Mesenchymal stem cell (in vitro differentiated cells and primary cell): ENCODE measurements at regions not wholly inside any gene's neighbourhood (a gene's known extent, or its start where the extent isn't known, plus 50 kb on each side); places are given as distances from the start of the nearest gene placed in this dataset.
"Not testable (repeated sequence)": the region's sequence is repeated elsewhere in the genome, so short reads cannot be mapped to it uniquely, and the experiment has no call there.

Experiments
- DNase-seq: peaks from one replicate; pipeline ENCODE4 v3.0.0-alpha.2; 2013
- H2AFZ ChIP-seq: one replicate; pipeline ENCODE4 v1.6.1; 2013; ENCODE audit warnings: low read depth, mild to moderate bottlenecking, control low read depth, inconsistent platforms, low read length, moderate library complexity
- H2AK5ac ChIP-seq: 2 replicates; pipeline ENCODE4 v1.6.1; 2013; ENCODE audit warnings: low read length, moderate library complexity, mild to moderate bottlenecking, inconsistent platforms; ENCODE audit not compliant: severe bottlenecking
- H2BK120ac ChIP-seq: one replicate; pipeline ENCODE4 v1.6.1; 2013; ENCODE audit warnings: low read depth, mild to moderate bottlenecking, inconsistent platforms, low read length, moderate library complexity
- H2BK12ac ChIP-seq, 2 experiments: one replicate each; pipeline ENCODE4 v1.6.1; 2013; ENCODE audit warnings: inconsistent platforms in 2 of 2, low read length in 2 of 2, mild to moderate bottlenecking in 2 of 2, moderate library complexity in 2 of 2, control low read depth in 1 of 2
- H2BK15ac ChIP-seq: one replicate; pipeline ENCODE4 v1.6.1; 2013; ENCODE audit warnings: mild to moderate bottlenecking, low read depth, inconsistent platforms; ENCODE audit not compliant: poor library complexity, severe bottlenecking
- H2BK5ac ChIP-seq: 2 replicates; pipeline ENCODE4 v1.6.1; 2013; ENCODE audit warnings: low read depth, mild to moderate bottlenecking, low read length, control low read depth, inconsistent platforms; ENCODE audit not compliant: poor library complexity, severe bottlenecking
- H3K14ac ChIP-seq, 2 experiments: one replicate each; pipeline ENCODE4 v1.6.1; 2013; ENCODE audit warnings: inconsistent platforms in 2 of 2, low read length in 2 of 2, control low read depth in 1 of 2, mild to moderate bottlenecking in 1 of 2, moderate library complexity in 1 of 2
- H3K18ac ChIP-seq, 2 experiments: one replicate each; pipeline ENCODE4 v1.6.1; 2013; ENCODE audit warnings: inconsistent platforms in 2 of 2, low read length in 2 of 2, control low read depth in 1 of 2, low read depth in 1 of 2, mild to moderate bottlenecking in 1 of 2
- H3K23ac ChIP-seq, 2 experiments: one replicate each; pipeline ENCODE4 v1.6.1; 2013; ENCODE audit warnings: inconsistent platforms in 2 of 2, low read length in 2 of 2, mild to moderate bottlenecking in 2 of 2, moderate library complexity in 2 of 2, control low read depth in 1 of 2
- H3K27ac ChIP-seq: 2 replicates; pipeline ENCODE4 v1.5.1; 2013; ENCODE audit warnings: mild to moderate bottlenecking, moderate library complexity, low read length, control low read depth, inconsistent platforms; ENCODE audit not compliant: poor library complexity, severe bottlenecking
- H3K27me3 ChIP-seq, 2 experiments: 2 replicates each; pipeline versions ENCODE4 v1.6.1 to v1.7.0; 2013; ENCODE audit warnings: low read length in 2 of 2, mild to moderate bottlenecking in 2 of 2, moderate library complexity in 2 of 2, control low read depth in 1 of 2, inconsistent platforms in 1 of 2; ENCODE audit not compliant: control insufficient read depth in 1 of 2, insufficient read depth in 1 of 2
- H3K36me3 ChIP-seq, 2 experiments: 2 replicates each; pipeline versions ENCODE4 v1.6.1 to v1.7.0; 2013; ENCODE audit warnings: low read length in 2 of 2, control low read depth in 1 of 2, inconsistent platforms in 1 of 2, low read depth in 1 of 2, mild to moderate bottlenecking in 1 of 2; ENCODE audit not compliant: insufficient read depth in 2 of 2, control insufficient read depth in 1 of 2
- H3K4ac ChIP-seq, 2 experiments: one replicate each; pipeline ENCODE4 v1.6.1; 2013; ENCODE audit warnings: inconsistent platforms in 2 of 2, low read length in 2 of 2, mild to moderate bottlenecking in 2 of 2, moderate library complexity in 2 of 2, control low read depth in 1 of 2, low read depth in 1 of 2
- H3K4me1 ChIP-seq: 2 replicates; pipeline ENCODE4 v1.6.1; 2013; ENCODE audit warnings: low read depth, low read length, control low read depth; ENCODE audit not compliant: control insufficient read depth, insufficient read depth
- H3K4me2 ChIP-seq: 2 replicates; pipeline ENCODE4 v1.6.1; 2013; ENCODE audit warnings: low read length, mild to moderate bottlenecking, inconsistent platforms; ENCODE audit not compliant: poor library complexity, severe bottlenecking
- H3K4me3 ChIP-seq, 2 experiments: 2 replicates each; pipeline versions ENCODE4 v1.5.1 to v1.7.0; 2013; ENCODE audit warnings: low read length in 2 of 2, mild to moderate bottlenecking in 2 of 2, control low read depth in 1 of 2, low read depth in 1 of 2; ENCODE audit not compliant: insufficient read depth in 1 of 2
- H3K79me1 ChIP-seq: replicated peaks from 2 replicates; pipeline ENCODE4 v1.6.1; 2013; ENCODE audit warnings: mild to moderate bottlenecking, control low read depth, low read length, inconsistent platforms; ENCODE audit not compliant: poor library complexity, severe bottlenecking
- H3K9ac ChIP-seq: 2 replicates; pipeline ENCODE4 v1.7.0; 2013; ENCODE audit warnings: mild to moderate bottlenecking, low read length, moderate library complexity
- H3K9me3 ChIP-seq: 2 replicates; pipeline ENCODE4 v1.7.0; 2013; ENCODE audit warnings: mild to moderate bottlenecking, low read length; ENCODE audit not compliant: control insufficient read depth
- H4K8ac ChIP-seq: one replicate; pipeline ENCODE4 v1.6.1; 2013; ENCODE audit warnings: inconsistent platforms, mild to moderate bottlenecking, low read length, moderate library complexity
- H4K91ac ChIP-seq: one replicate; pipeline ENCODE4 v1.6.1; 2013; ENCODE audit warnings: mild to moderate bottlenecking, low read length, inconsistent platforms
- WGBS: methylation state at CpG from one replicate; pipeline ENCODE4 v1.1.7; 2013; ENCODE audit warnings: mixed read lengths; 5-methylcytosine and 5-hydroxymethylcytosine counted together

GRCh38 chr12:39669539-39669938 is 49.9 kb upstream of the ABCD2 start:
- H2BK120ac ChIP-seq, H2BK12ac ChIP-seq, H3K36me3 ChIP-seq, H2BK5ac ChIP-seq, H4K91ac ChIP-seq, H3K14ac ChIP-seq, H3K4me3 ChIP-seq, H3K27ac ChIP-seq, H3K27me3 ChIP-seq, H3K4ac ChIP-seq, H4K8ac ChIP-seq, H2BK15ac ChIP-seq, H3K9ac ChIP-seq, H2AFZ ChIP-seq, H2AK5ac ChIP-seq, H3K79me1 ChIP-seq, H3K4me1 ChIP-seq, H3K4me2 ChIP-seq, DNase-seq, H3K23ac ChIP-seq, H3K18ac ChIP-seq: not testable (repeated sequence)
- peaks cover 16% of the 10 kb centered on the region for H3K9me3 ChIP-seq
- 33% methylated on average over 7 of the region's 7 CpGs for WGBS
